GM19023 (cell line): ENCODE measurements at regions not wholly inside any gene's neighbourhood (a gene's known extent, or its start where the extent isn't known, plus 50 kb on each side); places are given as distances from the start of the nearest gene placed in this dataset.

Experiments
- ATAC-seq: cut with Tn5 transposase; IDR thresholded peaks from one replicate; pipeline ENCODE4 v1.9.1; 2021; ENCODE audit warnings: mild to moderate bottlenecking, moderate library complexity; ENCODE audit not compliant: unreplicated experiment

DNA sequence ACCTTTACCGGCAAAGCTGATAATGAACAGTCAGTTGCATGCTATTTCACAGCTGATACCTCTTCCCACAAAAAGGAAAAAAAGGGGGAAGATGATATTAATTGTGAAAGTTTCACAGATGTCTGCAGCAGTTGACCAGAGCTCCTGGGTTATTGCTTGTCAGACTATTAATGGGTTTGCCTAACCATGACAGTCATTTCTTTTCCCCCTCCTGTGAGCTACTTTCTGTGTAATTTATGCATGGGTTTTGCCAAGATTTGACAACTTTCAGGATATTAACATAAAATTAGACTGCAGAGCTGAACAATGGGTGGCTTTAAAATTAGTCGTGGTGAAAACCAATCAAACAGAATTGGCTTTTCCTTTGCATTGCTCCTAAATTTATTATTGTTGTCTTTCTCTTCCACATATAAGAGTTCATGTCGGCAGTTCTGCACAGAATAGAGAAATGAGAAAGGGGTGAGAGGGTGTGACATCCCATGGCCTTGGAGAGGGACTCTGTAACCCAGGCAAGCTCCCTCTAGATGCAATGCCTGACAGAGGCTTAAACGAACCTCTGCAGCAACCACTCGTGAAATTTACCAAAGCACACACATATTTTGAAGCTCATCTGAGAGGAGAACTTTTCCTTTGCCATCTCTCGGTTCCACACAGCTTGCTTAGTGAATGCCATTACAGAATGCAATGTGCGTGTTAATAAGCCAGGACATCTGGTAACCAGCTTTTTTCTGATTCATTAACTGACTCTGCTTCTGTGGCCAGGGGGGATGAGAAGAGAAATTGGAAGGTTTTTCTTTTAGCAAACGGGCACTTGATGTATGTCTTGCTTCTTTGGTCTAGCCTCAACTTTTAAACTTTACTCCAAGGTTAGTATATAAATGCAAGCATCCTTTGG lies 82.2 kb upstream of the ITGA4 start:
- peak; percentile 69 for ATAC-seq

DNA sequence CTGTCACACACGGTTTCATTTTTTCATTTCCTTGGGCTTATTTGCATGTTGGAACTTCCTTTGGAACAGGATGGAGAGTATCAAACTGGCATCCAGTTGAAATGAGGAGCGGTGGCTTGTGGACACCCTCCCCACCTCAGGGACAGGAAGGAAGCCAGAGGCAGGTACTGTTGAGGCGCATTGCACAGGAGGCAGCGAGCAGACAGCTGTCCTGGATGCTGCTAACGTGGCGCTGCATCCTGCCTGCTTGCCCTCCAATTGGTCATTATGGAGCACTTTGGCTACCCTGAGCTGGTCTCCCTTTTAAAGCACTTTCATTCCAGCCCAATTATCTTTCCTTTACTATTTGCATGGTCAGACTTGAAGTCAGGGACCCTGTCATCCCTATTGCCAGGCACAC lies 80.7 kb upstream of the ITGA4 start:
- no peak for ATAC-seq

- ATAC-seq, result no peak
These were observed 80.2 kb upstream of the ITGA4 start for GRCh38 chr2:181376999-181377398.

DNA sequence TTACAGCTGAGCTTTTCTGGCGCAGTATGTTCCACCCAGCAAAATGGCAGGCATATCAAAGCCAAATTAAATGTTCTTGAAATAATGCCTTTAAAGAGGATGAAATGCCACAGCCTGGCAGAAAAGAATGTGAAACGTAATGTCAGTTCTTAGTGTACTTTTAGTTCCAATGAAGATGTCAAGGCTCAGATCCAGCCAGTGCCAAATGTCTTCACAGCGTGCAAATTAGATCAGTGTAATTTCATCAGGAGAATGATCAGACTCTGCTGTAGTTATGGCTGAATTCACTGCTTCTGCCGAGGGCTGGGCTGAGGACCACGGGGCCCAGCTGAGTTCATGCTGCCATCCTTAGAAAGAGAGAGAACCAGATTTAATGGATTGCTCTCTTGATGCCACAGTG lies 78.7 kb upstream of the ITGA4 start:
- no peak for ATAC-seq

DNA sequence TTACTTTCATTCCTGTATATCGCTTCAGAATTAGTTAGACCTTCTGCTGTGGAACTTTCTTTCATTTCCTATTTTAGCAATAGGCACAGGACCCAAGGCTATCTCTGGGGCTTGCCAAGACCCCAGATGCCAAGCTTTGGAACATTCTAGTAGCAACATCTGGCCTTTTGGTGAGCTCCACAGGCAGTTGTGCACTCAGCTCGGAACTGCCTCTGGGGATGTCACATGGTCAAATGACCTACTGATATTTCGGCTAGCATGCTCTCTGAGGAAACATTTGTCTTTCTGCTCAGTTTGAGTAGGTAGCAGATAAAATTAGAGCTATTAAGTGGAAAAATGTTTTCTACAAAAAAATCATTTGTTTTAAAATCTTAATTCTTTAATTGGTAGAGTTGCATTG lies 76.6 kb upstream of the ITGA4 start:
- ATAC-seq, result no peak

- ATAC-seq, result no peak
These were observed 72.3 kb upstream of the ITGA4 start for GRCh38 chr2:181384923-181385322.

DNA sequence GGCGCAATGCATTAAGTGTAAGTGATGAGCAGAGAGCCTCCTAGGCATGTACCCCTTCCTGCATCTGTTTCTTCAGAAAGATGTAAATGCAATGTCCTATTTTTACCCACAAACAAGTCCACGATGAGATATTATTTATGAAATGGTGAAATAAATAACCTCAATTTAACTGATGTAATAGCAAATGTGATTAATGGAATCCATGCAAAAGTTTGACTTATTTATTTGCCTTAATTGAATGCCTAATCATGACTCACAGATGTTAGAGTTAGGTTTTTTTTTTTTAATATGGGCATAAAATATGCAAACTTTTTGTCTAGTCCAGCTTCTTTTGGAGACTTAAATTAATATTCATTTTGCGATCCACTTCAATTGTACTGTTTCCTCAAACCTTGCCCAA lies 67.7 kb upstream of the ITGA4 start:
- no peak for ATAC-seq

DNA sequence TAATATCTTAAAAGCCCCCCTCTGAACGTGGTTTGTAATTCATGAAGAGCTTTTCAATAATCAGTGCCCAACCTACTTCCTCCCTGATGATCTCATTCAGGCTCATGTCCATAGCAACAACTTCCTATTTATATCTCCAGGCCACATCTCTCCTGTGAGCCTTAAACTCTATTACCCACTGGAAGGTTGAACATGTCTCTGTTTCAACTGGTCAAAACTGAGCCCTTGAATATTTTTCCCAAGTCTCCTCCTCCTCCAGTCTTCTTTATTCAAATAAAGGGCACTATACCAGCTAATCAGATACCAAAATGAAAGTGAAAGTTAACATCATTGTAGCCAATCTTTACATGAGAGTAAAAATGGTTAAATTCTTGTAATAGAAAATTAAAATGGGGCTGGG lies 63.7 kb upstream of the ITGA4 start:
- no peak for ATAC-seq

DNA sequence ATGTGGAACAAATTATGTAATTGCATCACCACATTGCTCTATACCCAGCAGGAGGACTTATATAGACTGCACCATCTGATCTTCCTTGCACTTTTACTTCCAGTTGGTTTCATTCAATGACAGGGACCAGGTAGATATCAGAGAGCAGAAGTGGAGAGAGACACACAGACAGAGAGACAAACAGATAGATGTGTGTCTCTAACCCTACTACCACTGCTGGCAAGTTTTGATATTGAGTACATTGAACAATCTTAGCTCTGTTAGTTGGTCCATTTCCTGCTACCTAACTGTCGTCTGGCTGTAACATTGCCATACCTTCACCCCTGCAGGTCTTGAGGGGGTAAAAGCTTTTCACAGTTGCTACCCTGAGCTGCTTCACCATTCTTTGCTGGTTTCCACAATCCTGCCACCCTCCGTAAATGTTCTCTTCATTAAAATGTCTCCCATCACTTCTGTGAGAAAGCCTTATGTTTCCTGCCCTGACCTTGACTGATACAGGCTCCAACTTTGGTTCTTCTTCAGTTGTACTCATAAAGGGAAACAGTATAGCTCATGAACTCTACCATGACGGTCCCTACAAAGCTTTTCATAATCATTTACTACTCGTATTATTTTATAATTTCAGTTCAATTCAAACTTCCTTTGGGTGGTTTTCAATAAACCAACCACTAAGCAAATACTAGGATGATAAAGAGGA lies 62.3 kb upstream of the ITGA4 start:
- no peak for ATAC-seq

GRCh38 chr2:181395851-181396250 lies 61.3 kb upstream of the ITGA4 start:
- no peak for ATAC-seq

- ATAC-seq, result no peak
These were observed 60.7 kb upstream of the ITGA4 start for GRCh38 chr2:181396256-181397123.

DNA sequence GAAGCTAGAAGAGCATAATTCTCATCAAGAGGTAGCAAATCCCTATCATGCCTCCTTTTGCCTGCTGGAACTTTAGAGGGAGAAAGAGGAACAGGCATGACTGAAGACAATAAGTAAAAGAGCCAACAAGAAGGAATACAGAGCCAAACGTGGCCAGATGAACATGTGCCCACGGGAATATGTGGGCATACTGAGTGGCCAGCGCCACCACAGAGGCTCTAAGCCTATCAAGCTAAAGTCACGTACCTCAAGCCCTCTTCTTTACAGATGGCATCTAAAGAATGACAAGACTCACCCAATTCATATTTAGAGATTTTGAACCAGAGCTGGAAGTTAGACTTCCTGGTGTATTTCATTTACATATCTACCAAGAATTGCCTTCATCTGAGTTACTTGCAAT lies 59.9 kb upstream of the ITGA4 start:
- ATAC-seq, result no peak

- no peak for ATAC-seq
These were observed 59.2 kb upstream of the ITGA4 start for GRCh38 chr2:181398000-181398399.

- ATAC-seq, result no peak
These were observed 58.2 kb upstream of the ITGA4 start for GRCh38 chr2:181399027-181399426.

- no peak for ATAC-seq
These were observed 52.7 kb upstream of the ITGA4 start for GRCh38 chr2:181404472-181404871.

GRCh38 chr2:181407171-181407570 lies 50.0 kb upstream of the ITGA4 start:
- ATAC-seq, result no peak
